Stimulated activated CD8-positive, alpha-beta memory T cell treated with anti-CD3 and anti-CD28 coated beads, Interleukin-15, amount 100 ng/mL, for 24 hours (primary cell): ENCODE measurements at regions not wholly inside any gene's neighbourhood (a gene's known extent, or its start where the extent isn't known, plus 50 kb on each side); places are given as distances from the start of the nearest gene placed in this dataset.
"Not testable (repeated sequence)": the region's sequence is repeated elsewhere in the genome, so short reads cannot be mapped to it uniquely, and the experiment has no call there.

Experiments used
- DNase-seq: peaks from one replicate; pipeline ENCODE4 v3.0.0-alpha.2; 2020; ENCODE audit warnings: low read depth

DNA sequence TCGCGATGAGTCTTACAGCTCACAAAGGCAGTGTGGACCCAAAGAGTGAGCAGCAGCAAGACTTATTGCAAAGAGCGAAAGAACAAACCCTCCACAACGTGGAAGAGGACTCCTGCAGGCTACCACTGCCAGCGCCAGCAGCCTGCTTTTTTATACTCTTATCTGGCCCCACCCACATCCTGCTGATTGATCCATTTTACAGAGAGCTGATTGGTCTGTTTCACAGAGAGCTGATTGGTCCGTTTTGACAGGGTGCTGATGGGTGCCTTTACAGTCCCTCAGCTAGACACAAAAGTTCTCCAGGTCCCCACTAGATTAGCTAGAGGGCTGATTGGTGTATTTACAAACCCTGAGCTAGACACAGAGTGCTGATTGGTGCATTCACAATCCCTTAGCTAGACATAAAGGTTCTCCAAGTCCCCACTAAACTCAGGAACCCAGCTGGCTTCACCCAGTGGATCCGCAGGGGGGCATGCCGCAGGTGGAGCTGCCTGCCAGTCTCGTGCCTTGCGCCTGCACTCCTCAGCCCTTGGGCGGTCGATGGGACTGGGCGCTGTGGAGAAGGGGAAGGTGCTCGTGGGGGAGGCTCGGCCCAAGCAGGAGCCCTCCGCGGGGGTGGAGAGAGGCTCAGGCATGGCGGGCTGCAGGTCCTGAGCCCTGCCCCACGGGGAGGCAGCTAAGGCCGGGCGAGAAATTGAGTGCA is 75.7 kb downstream of the QDPR start:
- not testable (repeated sequence) for DNase-seq

- DNase-seq, result no peak
Observed at GRCh38 chr4:17433827-17434226, 78.1 kb downstream of the QDPR start.

- no peak for DNase-seq
Observed at GRCh38 chr4:17427991-17428390, 83.9 kb downstream of the QDPR start.

DNA sequence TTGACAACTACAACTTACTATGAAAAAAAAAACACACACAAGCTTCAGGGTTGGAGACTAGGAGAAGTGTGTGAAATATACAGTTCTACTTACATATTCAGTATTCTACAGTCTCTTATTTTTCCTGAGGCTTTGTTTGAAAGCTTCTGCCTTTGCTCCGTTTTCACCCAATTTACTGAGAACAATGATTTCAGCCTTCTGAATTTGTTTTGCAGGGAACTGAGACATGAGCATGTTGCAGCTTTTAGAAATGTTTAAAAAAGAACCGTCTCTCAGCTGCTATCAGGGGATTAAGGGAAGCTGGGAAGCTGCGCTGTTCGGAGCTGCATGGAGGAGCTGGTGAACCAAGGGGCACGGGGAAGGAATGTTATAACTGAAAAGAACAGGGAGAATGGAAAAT is 85.7 kb downstream of the QDPR start:
- no peak for DNase-seq

DNA sequence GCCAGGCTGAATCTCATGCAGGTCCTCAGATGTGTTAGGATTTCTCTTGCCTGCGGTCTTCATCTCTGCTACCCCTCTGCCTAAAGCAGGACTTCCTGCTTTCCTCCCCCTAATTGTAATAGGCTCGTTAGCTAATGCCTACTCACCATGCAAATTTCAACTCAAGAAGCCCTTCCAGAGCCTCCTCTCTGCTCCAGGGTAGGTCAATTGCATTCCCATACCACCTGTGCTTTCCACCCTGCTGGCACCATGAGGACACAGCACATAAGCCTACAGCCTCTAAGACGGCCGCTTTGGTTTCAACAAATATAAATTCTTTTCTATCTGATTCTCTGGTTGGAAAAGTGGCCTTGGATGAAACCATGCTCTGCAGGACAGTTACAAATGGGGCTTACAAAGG is 93.9 kb downstream of the QDPR start:
- no peak for DNase-seq

- no peak for DNase-seq
Observed at GRCh38 chr4:17414392-17414791, 97.5 kb downstream of the QDPR start.

DNA sequence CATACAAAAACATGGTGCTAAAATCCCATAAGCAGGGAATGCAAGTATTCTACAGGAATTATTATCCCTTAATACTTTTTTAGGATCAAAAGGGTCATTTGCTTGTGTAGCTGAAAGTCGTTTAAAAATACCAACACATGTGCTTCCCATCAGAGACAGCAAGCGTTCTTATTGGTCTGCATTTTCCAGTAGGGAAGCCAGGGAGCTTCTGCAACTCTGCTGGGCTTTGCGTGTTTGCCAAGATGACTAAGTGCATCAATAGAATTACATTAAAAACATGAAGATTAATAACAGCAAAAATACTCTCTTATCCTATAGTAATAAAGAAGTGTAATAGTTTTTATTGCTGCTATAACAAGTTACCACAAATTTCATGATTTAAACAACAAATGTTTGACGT is 111.2 kb downstream of the QDPR start:
- no peak for DNase-seq

DNA sequence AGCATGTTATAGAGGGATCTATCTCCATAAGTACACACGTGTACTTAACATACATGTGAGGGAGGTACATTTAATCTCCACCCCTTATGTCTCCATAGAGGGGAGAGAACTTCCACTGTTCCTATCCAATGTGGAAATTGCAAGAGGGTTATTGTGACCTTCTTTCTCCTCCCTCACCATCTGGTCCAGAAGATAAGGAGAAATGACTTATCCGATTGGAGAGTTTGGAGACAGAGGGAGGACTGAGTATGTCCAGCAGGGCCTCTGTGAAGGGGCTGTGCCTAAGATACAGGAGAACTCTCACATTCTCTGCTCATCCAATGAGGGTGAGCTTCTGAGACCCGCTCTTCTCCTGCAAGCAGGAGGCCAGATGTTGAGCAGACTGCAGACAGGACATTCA is 113.1 kb downstream of the QDPR start:
- no peak for DNase-seq

DNA sequence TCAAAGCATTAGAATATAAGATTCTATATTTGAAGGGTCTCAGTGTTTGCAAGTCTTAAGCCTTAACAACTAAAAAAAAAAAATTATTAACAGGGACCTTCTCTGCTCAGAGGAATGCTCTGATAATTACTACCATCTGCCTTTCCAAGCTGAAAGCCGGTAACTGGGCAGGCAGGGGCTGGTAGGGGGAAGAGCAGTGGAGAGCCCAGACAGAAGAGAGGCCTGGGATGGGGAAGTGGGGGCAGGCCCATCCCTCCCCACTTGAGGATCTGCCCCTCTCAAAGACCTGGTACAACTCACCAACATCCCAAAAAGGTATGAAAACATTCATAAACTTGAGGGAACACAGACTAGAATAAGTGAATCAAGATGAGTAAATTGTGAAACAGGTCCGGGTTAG is 113.9 kb downstream of the QDPR start:
- no peak for DNase-seq

DNA sequence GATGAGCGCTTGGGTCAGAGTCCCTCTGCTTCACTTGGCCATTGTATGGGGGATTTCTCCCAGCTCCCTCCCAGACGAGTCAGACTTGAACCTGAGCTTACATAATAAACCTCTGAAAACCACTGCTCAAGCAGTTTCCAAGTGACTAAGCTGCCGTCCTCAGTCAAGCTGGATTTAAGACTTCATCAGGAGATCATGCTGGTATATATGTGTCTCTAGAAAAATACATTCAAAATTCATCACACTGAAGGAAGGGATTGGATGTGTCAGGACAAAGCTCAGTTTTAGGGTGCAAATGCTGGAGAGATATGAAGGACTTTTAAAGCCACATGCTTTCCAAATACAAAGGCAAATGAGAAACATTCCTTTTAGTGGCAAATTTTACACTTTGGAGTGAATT is 114.3 kb downstream of the QDPR start:
- no peak for DNase-seq

- DNase-seq, result no peak
Observed at GRCh38 chr4:17385403-17385802, 126.5 kb downstream of the QDPR start.

- DNase-seq, result no peak
Observed at GRCh38 chr4:17380347-17380746, 131.5 kb downstream of the QDPR start.

GRCh38 chr4:17376205-17376604 is 135.7 kb downstream of the QDPR start:
- no peak for DNase-seq

DNA sequence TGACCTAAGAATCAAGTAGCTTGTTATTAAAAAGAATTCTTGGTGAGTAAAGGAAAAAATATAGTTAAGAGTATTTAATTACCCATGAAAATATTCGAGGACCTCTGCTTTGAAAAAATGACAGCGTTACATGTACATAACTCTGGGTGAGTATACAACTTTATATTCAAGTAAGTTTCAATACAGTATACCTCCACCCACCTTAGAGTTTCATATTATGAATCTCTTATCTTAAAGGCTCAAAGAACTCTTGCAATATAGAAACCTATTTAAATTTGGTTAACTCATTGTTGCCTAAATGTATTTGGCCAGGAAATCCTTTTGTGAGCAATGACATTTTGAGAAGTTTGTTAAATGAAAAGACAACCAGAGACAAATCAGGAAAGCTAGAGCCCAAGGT is 138.2 kb downstream of the QDPR start:
- no peak for DNase-seq

- DNase-seq, result no peak
Observed at GRCh38 chr4:17370818-17371217, 141.1 kb downstream of the QDPR start.

GRCh38 chr4:17368408-17368807 is 143.5 kb downstream of the QDPR start:
- DNase-seq, result no peak

GRCh38 chr4:17367201-17367600 is 144.7 kb downstream of the QDPR start:
- DNase-seq, result no peak

GRCh38 chr4:17366496-17366895 is 145.4 kb downstream of the QDPR start:
- no peak for DNase-seq

DNA sequence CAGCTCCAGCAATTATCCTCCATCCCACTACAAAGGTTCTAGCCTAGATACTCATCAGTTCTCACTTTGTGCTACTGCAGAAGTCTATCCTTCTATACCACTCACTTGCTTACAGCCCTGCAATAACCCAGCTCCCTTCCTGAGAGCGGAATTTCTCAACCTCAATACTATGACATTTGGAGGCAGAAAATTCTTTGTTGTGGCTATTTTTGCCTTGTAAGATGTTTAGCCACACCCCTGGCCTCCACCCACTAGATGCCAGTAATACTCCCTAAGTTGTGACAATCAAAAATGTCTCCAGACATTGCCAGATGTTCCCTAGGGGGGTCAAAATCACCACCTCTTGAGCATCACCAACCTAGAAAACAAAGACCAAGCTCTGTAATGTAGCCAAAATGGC is 149.5 kb downstream of the QDPR start:
- DNase-seq, result no peak

- DNase-seq, result no peak
Observed at GRCh38 chr4:17358241-17358640, 153.6 kb downstream of the QDPR start.

- DNase-seq, result no peak
Observed at GRCh38 chr4:17356926-17357325, 155.0 kb downstream of the QDPR start.

DNA sequence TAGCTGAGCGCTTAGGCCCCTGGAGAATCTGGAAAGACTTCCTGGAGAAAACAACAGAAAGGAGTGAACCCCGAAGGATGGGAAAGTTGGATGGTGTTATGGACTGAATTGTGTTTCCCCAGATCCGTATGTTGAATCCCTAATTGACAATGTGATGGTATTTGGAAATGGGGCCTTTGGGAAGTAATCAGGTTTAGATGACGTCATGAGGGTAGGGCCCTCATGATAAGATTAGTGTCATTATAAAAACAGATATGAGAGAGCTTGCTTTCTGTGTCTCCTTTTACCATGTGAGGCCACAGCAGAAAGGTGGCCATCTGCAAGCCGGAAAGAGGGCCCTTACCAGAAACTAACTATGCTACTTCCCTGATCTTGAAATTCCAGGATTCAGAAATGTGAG is 159.5 kb downstream of the QDPR start:
- DNase-seq, result no peak

GRCh38 chr4:17347445-17347844 is 164.4 kb downstream of the QDPR start:
- DNase-seq, result no peak

GRCh38 chr4:17339376-17339775 is 172.5 kb downstream of the QDPR start:
- no peak for DNase-seq

GRCh38 chr4:17336986-17337385 is 174.9 kb downstream of the QDPR start:
- no peak for DNase-seq
